SK-N-SH (cell line): ENCODE measurements at regions not wholly inside any gene's neighbourhood (a gene's known extent, or its start where the extent isn't known, plus 50 kb on each side); places are given as distances from the start of the nearest gene placed in this dataset.

Source experiments
- CTCF ChIA-PET: fragments of 300-600, 350-600 bp; formaldehyde crosslinking; extraction: SDS; loops from one replicate; lab custom pipeline; 2021; lab: Yijun Ruan, JAX
- POLR2A ChIA-PET: fragments of 350-600 bp; sonication (Branson Sonifier 250); formaldehyde crosslinking; extraction: SDS; loops from one replicate; lab custom pipeline; 2020; ENCODE audit warnings: antibody characterized with exemption, inconsistent platforms; lab: Yijun Ruan, JAX
- DNase-seq: peaks from one replicate; pipeline ENCODE4 v3.0.0; 2012
- H2AFZ ChIP-seq: fragments of 200-600 bp; sonication (generic); 2 replicates; pipeline ENCODE4 v1.8.1; 2016; ENCODE audit warnings: antibody characterized with exemption, mild to moderate bottlenecking, low read depth
- H3F3A ChIP-seq: fragments of 200-600 bp; sonication (generic); replicated peaks from 2 replicates; pipeline ENCODE3; 2016; ENCODE audit warnings: antibody characterized with exemption, mild to moderate bottlenecking; ENCODE audit not compliant: insufficient read depth
- H3K27ac ChIP-seq, 2 experiments: fragments of 200-500 bp in 1 of 2; fragments of 200-600 bp in 1 of 2; sonication (Bioruptor generic) in 1 of 2; sonication (generic), shearing (Covaris generic) in 1 of 2; 2 replicates each; pipeline versions ENCODE4 v1.5.1 to v1.6.1; 2014 to 2016; ENCODE audit warnings: low read depth in 2 of 2, inconsistent platforms in 1 of 2, low read length in 1 of 2, mild to moderate bottlenecking in 1 of 2, mixed read lengths in 1 of 2
- H3K27me3 ChIP-seq: fragments of 200-600 bp; sonication (generic), shearing (Covaris generic); 2 replicates; pipeline ENCODE4 v1.6.1; 2016; ENCODE audit warnings: mixed run types; ENCODE audit not compliant: insufficient read depth
- H3K36me3 ChIP-seq, 2 experiments: fragments of 200-500 bp in 1 of 2; fragments of 200-600 bp in 1 of 2; sonication (Bioruptor generic) in 1 of 2; sonication (generic) in 1 of 2; replicated peaks in 1 of 2; 2 replicates each; pipeline versions ENCODE3 to v1.5.1; 2014 to 2016; ENCODE audit warnings: low read length in 1 of 2, mild to moderate bottlenecking in 1 of 2; ENCODE audit not compliant: insufficient read depth in 2 of 2, control insufficient read depth in 1 of 2
- H3K4me1 ChIP-seq, 2 experiments: fragments of 200-500 bp in 1 of 2; fragments of 200-600 bp in 1 of 2; sonication (Bioruptor generic) in 1 of 2; sonication (generic), shearing (Covaris generic) in 1 of 2; 2 replicates each; pipeline versions ENCODE4 v1.5.1 to v1.6.1; 2014 to 2016; ENCODE audit warnings: low read depth in 1 of 2, low read length in 1 of 2, mixed run types in 1 of 2; ENCODE audit not compliant: insufficient read depth in 2 of 2, control insufficient read depth in 1 of 2
- H3K4me2 ChIP-seq: fragments of 200-600 bp; sonication (generic), shearing (Covaris generic); 2 replicates; pipeline ENCODE4 v1.6.1; 2017; ENCODE audit warnings: mixed run types
- H3K4me3 ChIP-seq, 2 experiments: fragments of 200-500 bp in 1 of 2; fragments of 200-600 bp in 1 of 2; sonication (Bioruptor generic) in 1 of 2; sonication (generic), shearing (Covaris generic) in 1 of 2; 2 replicates each; pipeline versions ENCODE4 v1.5.1 to v1.8.1; 2014 to 2016; ENCODE audit warnings: low read depth in 2 of 2, inconsistent platforms in 1 of 2, low read length in 1 of 2, mild to moderate bottlenecking in 1 of 2, mixed read lengths in 1 of 2, moderate library complexity in 1 of 2
- H3K79me2 ChIP-seq: fragments of 200-600 bp; sonication (generic); 2 replicates; pipeline ENCODE4 v1.8.1; 2017; ENCODE audit warnings: mild to moderate bottlenecking; ENCODE audit not compliant: insufficient read depth
- H3K9ac ChIP-seq: fragments of 200-600 bp; sonication (generic); 2 replicates; pipeline ENCODE4 v1.6.1; 2017; ENCODE audit warnings: mixed run types
- H3K9me2 ChIP-seq: fragments of 200-600 bp; sonication (generic); 2 replicates; pipeline ENCODE4 v1.6.1; 2017; ENCODE audit warnings: mixed run types
- H3K9me3 ChIP-seq: fragments of 200-600 bp; sonication (generic); 2 replicates; pipeline ENCODE4 v1.6.1; 2017; ENCODE audit warnings: mixed run types, mild to moderate bottlenecking, moderate library complexity
- H4K20me1 ChIP-seq: fragments of 200-600 bp; sonication (generic); 2 replicates; pipeline ENCODE4 v1.6.1; 2017; ENCODE audit warnings: mild to moderate bottlenecking, mixed run types; ENCODE audit not compliant: insufficient read depth
- CHD2 ChIP-seq: fragments of 150-350 bp; IDR thresholded peaks from 2 replicates; pipeline ENCODE4 v1.6.1; 2018; ENCODE audit warnings: low read length; ENCODE audit not compliant: partially characterized antibody
- ELF1 ChIP-seq: IDR thresholded peaks from 2 replicates; pipeline ENCODE4 v1.4.0; 2012
- FOXM1 ChIP-seq: IDR thresholded peaks from 2 replicates; pipeline ENCODE4 v1.4.0; 2012; ENCODE audit warnings: low read depth, mild to moderate bottlenecking
- GABPA ChIP-seq: IDR thresholded peaks from 2 replicates; pipeline ENCODE4 v1.4.0; 2012; ENCODE audit warnings: low read depth, mild to moderate bottlenecking
- NFIC ChIP-seq: IDR thresholded peaks from 2 replicates; pipeline ENCODE4 v1.4.0; 2012; ENCODE audit warnings: borderline replicate concordance
- NRF1 ChIP-seq: IDR thresholded peaks from 2 replicates; pipeline ENCODE4 v1.6.1; 2012; ENCODE audit warnings: low read depth, mild to moderate bottlenecking, low read length
- RAD21 ChIP-seq: IDR thresholded peaks from 2 replicates; pipeline ENCODE4 v1.6.1; 2012; ENCODE audit warnings: mild to moderate bottlenecking, low read length
- SMC3 ChIP-seq: IDR thresholded peaks from 2 replicates; pipeline ENCODE4 v1.6.1; 2012; ENCODE audit warnings: low read depth, low read length, improper control_type of control experiment
- TAF1 ChIP-seq: IDR thresholded peaks from 2 replicates; pipeline ENCODE4 v1.6.1; 2012; ENCODE audit warnings: low read depth, mild to moderate bottlenecking, low read length, moderate library complexity, borderline replicate concordance
- TEAD4 ChIP-seq: IDR thresholded peaks from 2 replicates; pipeline ENCODE4 v1.4.0; 2012; ENCODE audit warnings: mild to moderate bottlenecking, borderline replicate concordance; ENCODE audit not compliant: insufficient read depth
- WGBS: methylation state at CpG from one replicate; pipeline ENCODE4 v1.1.6; 2017; ENCODE audit warnings: low lambda C conversion rate; 5-methylcytosine and 5-hydroxymethylcytosine counted together
- TF ChIP-seq, protein P1 (sequence below): IDR thresholded peaks from 2 replicates; pipeline ENCODE4; 2012
- TF ChIP-seq, protein P2 (sequence below): IDR thresholded peaks from 2 replicates; pipeline ENCODE4 v1.4.0; 2012; ENCODE audit warnings: low read depth
- TF ChIP-seq, protein P3 (sequence below): IDR thresholded peaks from 2 replicates; pipeline ENCODE4 v1.4.0; 2012; ENCODE audit warnings: low read depth, borderline replicate concordance
- TF ChIP-seq, protein P4 (sequence below): IDR thresholded peaks from 2 replicates; pipeline ENCODE4 v1.6.1; 2012; ENCODE audit warnings: mild to moderate bottlenecking, low read depth, low read length, moderate library complexity

DNA sequence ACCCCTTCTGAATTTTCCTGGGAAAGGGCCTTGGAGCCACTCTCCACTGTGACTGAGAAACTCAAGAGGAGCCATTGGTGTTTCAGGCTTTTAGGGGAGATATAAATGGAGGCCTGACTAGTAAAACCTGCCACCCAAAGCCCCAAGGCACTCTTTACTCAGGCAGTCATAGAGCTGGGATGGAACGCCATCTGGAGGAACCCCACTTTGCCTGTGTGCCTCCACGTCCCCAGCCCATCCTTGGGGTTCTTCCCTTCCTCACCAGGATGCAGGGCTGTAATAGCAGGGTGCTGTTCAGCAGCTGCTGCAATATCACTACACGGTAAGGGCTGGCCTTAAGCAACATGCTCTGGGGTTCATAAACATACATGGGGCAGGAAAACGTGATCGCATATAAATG, 232.6 kb downstream of the BAMBI start:
- H3F3A ChIP-seq = peaks cover 27% of the 10 kb centered on the region
- no peaks in the 10 kb centered on the region for H3K9me2 ChIP-seq
- H3K27me3 ChIP-seq = no peaks in the 10 kb centered on the region
- no peak overlapping the region for H2AFZ ChIP-seq
- POLR2A ChIA-PET = no interaction called here
- DNase-seq = no peak
- 91% methylated on average over 5 of the region's 5 CpGs for WGBS
- no peak overlapping the region for H3K4me3 ChIP-seq
- H3K9me3 ChIP-seq = no peaks in the 10 kb centered on the region
- CTCF ChIA-PET = no interaction called here
- H4K20me1 ChIP-seq = no peaks in the 10 kb centered on the region
- no peak overlapping the region for H3K4me2 ChIP-seq
- H3K27ac ChIP-seq = no peak overlapping the region; a peak in 1 of 4 replicates
- H3K36me3 ChIP-seq = no peaks in the 10 kb centered on the region
- no peaks in the 10 kb centered on the region for H3K79me2 ChIP-seq
- H3K4me1 ChIP-seq = peaks cover 9 to 14% of the 10 kb centered on the region in 2 experiments; a peak in 3 of 4 replicates
- TF ChIP-seq GABPA (no peak), CHD2 (no peak), TEAD4 (no peak), TAF1 (no peak), SMC3 (no peak), RAD21 (no peak), ELF1 (no peak), NRF1 (no peak), NFIC (no peak), FOXM1 (no peak)
- TF ChIP-seq, protein P1, sequence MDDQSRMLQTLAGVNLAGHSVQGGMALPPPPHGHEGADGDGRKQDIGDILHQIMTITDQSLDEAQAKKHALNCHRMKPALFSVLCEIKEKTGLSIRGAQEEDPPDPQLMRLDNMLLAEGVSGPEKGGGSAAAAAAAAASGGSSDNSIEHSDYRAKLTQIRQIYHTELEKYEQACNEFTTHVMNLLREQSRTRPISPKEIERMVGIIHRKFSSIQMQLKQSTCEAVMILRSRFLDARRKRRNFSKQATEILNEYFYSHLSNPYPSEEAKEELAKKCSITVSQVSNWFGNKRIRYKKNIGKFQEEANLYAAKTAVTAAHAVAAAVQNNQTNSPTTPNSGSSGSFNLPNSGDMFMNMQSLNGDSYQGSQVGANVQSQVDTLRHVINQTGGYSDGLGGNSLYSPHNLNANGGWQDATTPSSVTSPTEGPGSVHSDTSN = no peak
- TF ChIP-seq, protein P2, sequence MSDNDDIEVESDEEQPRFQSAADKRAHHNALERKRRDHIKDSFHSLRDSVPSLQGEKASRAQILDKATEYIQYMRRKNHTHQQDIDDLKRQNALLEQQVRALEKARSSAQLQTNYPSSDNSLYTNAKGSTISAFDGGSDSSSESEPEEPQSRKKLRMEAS = no peak
- TF ChIP-seq, protein P3, sequence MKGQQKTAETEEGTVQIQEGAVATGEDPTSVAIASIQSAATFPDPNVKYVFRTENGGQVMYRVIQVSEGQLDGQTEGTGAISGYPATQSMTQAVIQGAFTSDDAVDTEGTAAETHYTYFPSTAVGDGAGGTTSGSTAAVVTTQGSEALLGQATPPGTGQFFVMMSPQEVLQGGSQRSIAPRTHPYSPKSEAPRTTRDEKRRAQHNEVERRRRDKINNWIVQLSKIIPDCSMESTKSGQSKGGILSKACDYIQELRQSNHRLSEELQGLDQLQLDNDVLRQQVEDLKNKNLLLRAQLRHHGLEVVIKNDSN = no peak
- TF ChIP-seq, protein P4, sequence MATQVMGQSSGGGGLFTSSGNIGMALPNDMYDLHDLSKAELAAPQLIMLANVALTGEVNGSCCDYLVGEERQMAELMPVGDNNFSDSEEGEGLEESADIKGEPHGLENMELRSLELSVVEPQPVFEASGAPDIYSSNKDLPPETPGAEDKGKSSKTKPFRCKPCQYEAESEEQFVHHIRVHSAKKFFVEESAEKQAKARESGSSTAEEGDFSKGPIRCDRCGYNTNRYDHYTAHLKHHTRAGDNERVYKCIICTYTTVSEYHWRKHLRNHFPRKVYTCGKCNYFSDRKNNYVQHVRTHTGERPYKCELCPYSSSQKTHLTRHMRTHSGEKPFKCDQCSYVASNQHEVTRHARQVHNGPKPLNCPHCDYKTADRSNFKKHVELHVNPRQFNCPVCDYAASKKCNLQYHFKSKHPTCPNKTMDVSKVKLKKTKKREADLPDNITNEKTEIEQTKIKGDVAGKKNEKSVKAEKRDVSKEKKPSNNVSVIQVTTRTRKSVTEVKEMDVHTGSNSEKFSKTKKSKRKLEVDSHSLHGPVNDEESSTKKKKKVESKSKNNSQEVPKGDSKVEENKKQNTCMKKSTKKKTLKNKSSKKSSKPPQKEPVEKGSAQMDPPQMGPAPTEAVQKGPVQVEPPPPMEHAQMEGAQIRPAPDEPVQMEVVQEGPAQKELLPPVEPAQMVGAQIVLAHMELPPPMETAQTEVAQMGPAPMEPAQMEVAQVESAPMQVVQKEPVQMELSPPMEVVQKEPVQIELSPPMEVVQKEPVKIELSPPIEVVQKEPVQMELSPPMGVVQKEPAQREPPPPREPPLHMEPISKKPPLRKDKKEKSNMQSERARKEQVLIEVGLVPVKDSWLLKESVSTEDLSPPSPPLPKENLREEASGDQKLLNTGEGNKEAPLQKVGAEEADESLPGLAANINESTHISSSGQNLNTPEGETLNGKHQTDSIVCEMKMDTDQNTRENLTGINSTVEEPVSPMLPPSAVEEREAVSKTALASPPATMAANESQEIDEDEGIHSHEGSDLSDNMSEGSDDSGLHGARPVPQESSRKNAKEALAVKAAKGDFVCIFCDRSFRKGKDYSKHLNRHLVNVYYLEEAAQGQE = no peak
- no peak overlapping the region for H3K9ac ChIP-seq
